ENCODE measurements at regions not wholly inside any gene's neighbourhood (a gene's known extent, or its start where the extent isn't known, plus 50 kb on each side); places are given as distances from the start of the nearest gene placed in this dataset.
A peak's percentile ranks its signal among the peaks of the same experiment; 100 is the strongest.
"Not testable (repeated sequence)": the region's sequence is repeated elsewhere in the genome, so short reads cannot be mapped to it uniquely, and the experiment has no call there.

DNA sequence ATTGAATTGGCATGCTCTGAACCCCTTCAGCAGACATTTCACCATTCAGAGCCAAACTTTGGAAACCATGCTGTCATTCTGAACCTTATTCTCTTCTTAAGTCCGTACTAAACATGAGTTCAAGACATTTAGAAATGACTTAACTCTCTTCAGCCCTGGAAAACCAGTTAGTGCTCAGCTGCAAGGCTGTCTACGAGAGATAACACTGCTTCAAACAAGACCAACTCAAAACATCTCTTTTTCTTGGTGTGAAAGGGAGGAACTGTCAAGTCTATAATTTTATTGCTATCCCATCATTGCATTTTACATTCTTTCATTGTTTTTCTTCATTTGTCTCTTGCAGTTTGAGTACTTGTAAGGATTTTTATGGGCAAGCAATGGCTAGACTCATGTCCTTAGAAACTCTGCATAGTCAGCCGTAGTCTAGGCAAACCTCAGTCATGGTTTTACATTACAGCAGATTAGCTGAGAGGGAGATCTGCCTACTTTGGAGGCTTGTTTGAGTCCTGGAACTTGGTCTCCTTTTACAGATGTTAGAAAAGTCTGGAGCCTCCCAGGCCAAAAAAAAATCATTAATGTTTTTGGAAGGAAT lies 120.6 kb upstream of the JADE1 start:
- DNase-seq (ENCODE audit: low spot score) = no peak

DNA sequence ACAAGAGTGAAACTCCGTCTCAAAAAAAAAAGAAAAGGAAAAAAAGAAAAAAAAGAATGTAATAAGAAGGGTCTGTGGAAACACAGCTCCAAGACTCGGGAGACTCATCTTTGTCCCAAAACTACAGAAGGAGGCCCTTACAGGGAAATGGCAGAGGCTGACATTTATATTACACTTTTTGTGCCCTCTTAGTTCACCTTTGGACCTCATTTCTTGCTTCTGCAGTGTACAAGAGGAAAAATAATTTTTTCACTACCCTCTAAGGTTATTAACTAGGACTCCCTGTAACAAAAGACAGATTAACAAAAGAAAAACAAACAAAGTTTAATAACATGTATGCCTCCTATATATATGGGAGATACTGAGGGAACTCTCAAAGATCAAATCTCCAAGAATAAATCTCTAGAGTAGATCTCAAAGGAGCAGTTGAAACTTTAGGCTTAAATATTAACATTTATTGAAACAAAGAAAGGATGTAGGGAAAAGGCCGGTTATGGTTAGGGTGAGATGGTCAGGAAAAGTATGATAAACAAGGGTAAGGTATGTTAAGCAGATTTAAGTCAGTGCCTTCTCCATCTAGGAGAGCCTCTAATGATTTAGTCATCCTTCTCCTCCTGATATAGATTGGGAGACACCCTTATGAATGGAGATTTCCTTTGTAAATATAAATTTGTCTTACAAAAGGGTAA lies 121.3 kb upstream of the JADE1 start:
- no peak for DNase-seq (ENCODE audit: low spot score)

DNA sequence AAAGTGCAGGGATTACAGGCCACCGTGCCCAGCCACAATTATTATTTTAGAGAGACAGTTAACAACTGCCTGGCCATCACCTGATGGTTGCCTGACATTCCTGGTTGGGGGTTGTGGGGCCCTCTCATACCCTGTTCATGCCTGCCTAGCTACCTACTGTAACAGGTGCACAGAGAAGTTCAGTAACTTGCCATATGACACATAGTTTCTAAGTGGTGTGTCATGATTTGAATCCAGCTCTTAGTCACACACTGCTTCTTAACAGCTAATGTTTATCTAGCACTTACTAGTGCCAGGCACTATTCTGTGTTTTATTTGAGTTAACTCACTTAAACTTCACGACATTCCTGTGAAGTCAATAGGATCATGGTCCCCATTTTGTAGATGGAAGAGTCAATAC lies 122.7 kb upstream of the JADE1 start:
- no peak for DNase-seq (ENCODE audit: low spot score)

GRCh38 chr4:128686032-128686465 lies 123.5 kb upstream of the JADE1 start:
- DNase-seq (ENCODE audit: low spot score) = no peak

- no peak for DNase-seq (ENCODE audit: low spot score)
Observed at GRCh38 chr4:128684016-128684415, 125.5 kb upstream of the JADE1 start.

GRCh38 chr4:128682942-128683666 lies 126.4 kb upstream of the JADE1 start:
- DNase-seq (ENCODE audit: low spot score) = no peak

DNA sequence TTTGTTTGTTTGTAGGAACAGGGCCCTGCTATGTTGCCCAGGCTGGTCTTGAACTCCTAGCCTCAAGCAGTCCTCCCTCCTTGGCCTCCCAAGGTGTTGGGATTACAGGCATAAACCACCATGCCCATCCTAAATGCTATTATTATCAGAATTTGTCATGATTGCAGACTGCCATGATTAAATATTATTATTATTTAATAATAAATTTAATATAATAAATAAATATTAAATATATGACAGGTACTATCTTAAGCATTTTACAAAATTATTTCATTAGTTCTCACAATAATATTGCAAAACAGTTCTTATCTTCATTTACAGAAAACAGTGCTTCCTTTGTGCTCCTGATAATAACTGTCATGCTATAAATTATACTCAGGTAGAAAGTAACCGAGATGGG lies 133.4 kb upstream of the JADE1 start:
- DNase-seq (ENCODE audit: low spot score) = no peak

DNA sequence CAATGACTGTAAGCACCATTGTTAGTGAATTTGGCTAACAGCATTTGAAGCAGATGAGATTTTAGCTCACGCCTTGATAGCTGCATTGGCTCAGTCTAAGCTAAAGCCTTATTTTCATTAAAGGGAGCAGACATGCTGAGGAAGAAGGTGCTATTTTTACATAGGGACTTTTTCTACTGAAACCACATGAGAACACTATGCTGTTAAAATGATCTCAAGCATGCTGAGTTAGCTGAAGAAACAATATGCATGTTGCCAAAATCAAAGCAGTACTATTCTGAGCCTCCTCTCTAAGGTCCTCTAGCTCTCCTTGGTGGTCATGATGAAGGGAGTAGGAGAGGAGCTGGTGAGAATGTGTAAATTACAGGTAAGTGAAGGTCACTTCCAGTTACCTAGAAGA lies 134.4 kb upstream of the JADE1 start:
- DNase-seq (ENCODE audit: low spot score) = peak; percentile 41

DNA sequence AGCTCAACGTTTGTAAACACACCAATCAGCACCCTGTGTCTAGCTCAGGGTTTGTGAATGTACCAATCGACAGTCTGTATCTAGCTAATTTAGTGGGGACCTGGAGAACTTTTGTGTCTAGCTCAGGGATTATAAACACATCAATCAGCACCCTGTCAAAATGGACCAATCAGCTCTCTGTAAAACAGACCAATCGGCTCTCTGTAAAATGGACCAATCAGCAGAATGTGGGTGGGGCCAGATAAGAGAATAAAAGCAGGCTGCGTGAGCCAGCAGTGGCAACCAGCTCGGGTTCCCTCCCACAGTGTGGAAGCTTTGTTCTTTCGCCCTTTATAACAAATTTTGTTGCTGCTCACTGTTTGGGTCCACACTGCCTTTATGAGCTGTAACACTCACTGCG lies 136.3 kb upstream of the JADE1 start:
- not testable (repeated sequence) for DNase-seq (ENCODE audit: low spot score)

- not testable (repeated sequence) for DNase-seq (ENCODE audit: low spot score)
Observed at GRCh38 chr4:128672596-128672995, 136.9 kb upstream of the JADE1 start.

DNA sequence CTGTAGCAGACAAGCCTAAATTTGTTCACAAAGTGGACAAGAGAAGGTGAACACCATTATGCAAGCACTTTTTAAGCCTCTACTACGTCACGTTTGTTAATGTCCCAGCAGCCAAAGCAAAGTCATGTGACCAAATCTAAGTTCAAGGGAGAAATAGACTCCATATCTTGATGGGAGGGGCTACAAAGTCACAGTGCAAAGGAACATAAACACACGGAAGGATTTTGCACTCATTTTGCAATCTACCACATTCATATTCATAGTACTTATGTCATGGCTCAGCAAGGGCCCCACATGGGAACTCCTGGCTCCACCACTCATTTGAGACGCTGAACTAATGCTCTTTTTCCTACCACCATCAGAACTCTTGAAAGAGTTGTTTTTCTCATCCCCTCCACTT lies 139.0 kb upstream of the JADE1 start:
- DNase-seq (ENCODE audit: low spot score) = no peak

GRCh38 chr4:128668566-128668965 lies 140.9 kb upstream of the JADE1 start:
- DNase-seq (ENCODE audit: low spot score) = peak; percentile 53

DNA sequence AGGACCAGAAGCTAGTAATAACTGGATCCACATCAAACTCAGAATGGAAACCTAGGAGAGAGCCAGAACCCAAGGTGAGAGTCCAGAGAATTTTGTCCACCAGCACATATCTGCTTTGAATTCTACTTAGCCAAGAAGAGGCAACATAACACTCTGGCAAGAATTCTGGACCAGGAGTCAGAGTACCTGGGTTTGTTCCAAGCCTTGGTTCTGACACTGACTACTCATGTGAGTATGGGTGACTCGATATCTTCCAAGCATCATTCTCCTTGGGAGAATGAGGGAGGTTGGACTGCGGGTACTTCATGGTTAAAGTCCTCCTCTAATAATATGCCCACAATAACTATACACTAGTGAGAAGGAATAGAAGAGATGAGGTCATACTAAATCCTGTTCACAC lies 144.0 kb upstream of the JADE1 start:
- no peak for DNase-seq (ENCODE audit: low spot score)

- no peak for DNase-seq (ENCODE audit: low spot score)
Observed at GRCh38 chr4:128663325-128663724, 146.2 kb upstream of the JADE1 start.

DNA sequence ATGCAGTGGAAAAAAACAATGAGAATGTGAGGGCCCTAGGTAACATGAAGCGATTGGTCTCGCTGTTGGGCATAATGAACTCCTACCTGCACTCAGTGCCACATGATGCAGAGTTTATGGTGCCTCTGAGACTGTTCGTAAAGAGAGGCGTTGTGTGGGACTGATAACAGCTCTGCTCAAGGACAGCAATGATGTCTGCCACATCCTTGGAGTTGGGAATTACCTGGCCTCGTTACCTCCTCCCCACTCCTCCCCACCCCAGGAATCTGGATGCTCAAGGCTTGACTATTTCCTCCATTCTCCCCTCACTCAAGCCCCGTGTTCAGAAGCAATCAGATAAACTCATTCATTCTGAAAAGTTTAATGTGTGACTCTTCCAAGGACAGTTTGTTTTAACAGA lies 148.0 kb upstream of the JADE1 start:
- DNase-seq (ENCODE audit: low spot score) = no peak

- DNase-seq (ENCODE audit: low spot score) = peak; percentile 48
Observed at GRCh38 chr4:128660361-128661215, 148.9 kb upstream of the JADE1 start.

DNA sequence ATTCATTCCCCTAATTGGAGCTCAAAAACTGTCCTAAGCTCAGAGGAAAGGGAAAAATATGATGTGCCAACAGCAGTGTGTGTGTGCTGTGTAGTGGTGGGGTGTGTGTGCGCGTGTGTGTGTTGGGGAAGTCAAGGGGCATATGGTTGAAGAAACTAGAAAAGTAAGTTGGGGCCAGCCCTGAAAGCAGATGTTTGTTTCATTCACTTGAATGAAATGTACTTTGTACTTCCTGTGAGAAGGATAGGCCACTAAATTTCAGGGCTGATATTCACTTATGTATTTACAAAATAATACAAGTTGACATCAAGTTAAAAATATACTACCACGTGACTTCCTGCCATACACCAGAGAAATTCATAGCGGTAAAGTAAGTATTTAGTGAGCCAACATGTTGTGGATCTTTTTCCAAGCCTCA lies 151.3 kb upstream of the JADE1 start:
- DNase-seq (ENCODE audit: low spot score) = no peak

DNA sequence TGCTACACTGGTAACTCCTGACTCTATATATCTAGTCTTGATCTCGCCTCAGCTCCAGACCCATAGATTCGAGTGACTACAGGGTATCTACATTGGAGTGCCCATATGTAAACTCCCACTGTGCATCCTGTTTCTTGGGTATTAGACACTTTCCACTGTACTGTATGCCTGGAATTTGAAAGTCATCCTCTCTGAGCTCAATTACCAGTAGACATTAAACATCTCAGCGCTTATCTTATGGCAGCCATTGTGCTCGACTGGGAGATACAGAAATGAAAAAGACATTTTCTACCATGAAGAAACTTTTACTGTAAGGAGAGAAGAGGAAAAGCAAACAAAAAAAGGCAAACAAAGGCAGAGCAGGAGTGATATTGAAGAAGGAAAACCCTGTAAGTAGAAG lies 151.9 kb upstream of the JADE1 start:
- DNase-seq (ENCODE audit: low spot score) = no peak

GRCh38 chr4:128654465-128654864 lies 155.0 kb upstream of the JADE1 start:
- no peak for DNase-seq (ENCODE audit: low spot score)

GRCh38 chr4:128653527-128654444 lies 155.7 kb upstream of the JADE1 start:
- DNase-seq (ENCODE audit: low spot score) = peak; percentile 81

DNA sequence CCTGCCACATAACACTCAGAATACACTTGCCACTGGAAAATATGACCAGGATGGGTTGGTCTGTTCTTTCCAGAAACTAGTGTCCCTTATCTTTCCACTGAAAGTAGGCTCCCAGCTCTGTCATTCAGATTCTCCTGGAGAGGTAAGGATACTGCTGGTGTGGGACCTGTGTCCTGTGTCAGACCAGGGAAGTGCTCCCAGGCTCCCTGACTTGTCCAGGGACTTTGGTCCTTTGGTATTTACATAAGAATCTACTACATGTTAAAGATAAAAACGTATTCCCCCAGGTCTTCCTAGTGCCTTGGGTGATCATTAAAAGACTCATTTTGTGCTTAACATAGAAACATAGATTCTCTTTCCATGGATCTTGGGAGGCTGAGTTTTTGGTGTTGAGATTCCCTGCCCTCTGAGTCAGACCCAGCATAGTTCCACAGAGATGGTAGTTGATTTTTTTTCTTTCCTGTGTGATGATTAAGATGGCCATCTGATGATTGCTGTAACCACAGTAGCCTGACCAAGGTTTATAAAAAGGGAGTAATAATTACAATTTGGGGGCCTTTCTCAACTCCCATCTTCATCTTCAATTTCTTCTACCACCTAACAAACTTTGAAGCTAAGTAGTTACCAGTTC lies 159.8 kb upstream of the JADE1 start:
- DNase-seq (ENCODE audit: low spot score) = no peak
